Neural crest cell (in vitro differentiated cells): ENCODE measurements at regions not wholly inside any gene's neighbourhood (a gene's known extent, or its start where the extent isn't known, plus 50 kb on each side); places are given as distances from the start of the nearest gene placed in this dataset.

Experiments
- DNase-seq: peaks from one replicate; pipeline ENCODE4 v3.0.0; 2021; ENCODE audit warnings: low read depth, mixed read lengths, low spot score
- H3K27ac Mint-ChIP-seq: one replicate; pipeline ENCODE4 v1.8.0; 2021; ENCODE audit warnings: mild to moderate bottlenecking, mixed read lengths; ENCODE audit not compliant: unreplicated experiment
- H3K27me3 Mint-ChIP-seq: 2 replicates; pipeline ENCODE4 v1.8.0; 2021; ENCODE audit warnings: low read depth, mild to moderate bottlenecking, mixed read lengths
- H3K36me3 Mint-ChIP-seq: 2 replicates; pipeline ENCODE4 v1.8.0; 2021; ENCODE audit warnings: low read depth, mild to moderate bottlenecking, mixed read lengths
- H3K4me1 Mint-ChIP-seq: 2 replicates; pipeline ENCODE4 v1.8.0; 2021; ENCODE audit warnings: mixed read lengths
- H3K4me3 Mint-ChIP-seq: one replicate; pipeline ENCODE4 v1.8.0; 2021; ENCODE audit warnings: mild to moderate bottlenecking, mixed read lengths
- H3K9me3 Mint-ChIP-seq: 2 replicates; pipeline ENCODE4 v1.8.0; 2021; ENCODE audit warnings: mixed read lengths
- TF ChIP-seq, protein P1 (sequence below): fragments of 200-600 bp; sonication (generic); conservative IDR thresholded peaks from 2 replicates; pipeline ENCODE4 v1.5.0; 2021; ENCODE audit warnings: antibody characterized with exemption, mild to moderate bottlenecking

DNA sequence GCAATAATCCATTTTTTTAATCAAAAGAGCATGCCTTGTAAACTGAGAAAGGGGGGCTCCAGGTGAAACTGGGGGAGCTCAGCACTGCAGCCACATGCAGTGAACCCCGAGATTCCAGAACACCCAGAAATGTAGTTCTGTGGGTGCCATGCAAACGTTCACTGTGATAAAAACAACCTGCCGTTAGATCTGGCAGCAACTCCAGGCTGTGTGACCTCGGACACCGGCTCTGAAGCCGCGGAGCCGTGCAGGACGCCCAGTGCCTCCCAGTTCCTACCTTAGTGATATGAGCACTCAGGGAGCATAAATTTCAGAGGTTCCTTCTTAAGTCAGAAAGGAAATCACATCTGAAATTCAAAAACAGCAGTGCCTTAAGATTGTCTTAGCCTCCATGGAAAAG, 85.4 kb upstream of the THBS2 start:
- TF ChIP-seq, protein P1, sequence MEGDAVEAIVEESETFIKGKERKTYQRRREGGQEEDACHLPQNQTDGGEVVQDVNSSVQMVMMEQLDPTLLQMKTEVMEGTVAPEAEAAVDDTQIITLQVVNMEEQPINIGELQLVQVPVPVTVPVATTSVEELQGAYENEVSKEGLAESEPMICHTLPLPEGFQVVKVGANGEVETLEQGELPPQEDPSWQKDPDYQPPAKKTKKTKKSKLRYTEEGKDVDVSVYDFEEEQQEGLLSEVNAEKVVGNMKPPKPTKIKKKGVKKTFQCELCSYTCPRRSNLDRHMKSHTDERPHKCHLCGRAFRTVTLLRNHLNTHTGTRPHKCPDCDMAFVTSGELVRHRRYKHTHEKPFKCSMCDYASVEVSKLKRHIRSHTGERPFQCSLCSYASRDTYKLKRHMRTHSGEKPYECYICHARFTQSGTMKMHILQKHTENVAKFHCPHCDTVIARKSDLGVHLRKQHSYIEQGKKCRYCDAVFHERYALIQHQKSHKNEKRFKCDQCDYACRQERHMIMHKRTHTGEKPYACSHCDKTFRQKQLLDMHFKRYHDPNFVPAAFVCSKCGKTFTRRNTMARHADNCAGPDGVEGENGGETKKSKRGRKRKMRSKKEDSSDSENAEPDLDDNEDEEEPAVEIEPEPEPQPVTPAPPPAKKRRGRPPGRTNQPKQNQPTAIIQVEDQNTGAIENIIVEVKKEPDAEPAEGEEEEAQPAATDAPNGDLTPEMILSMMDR, result no peak
- H3K9me3 Mint-ChIP-seq, result peaks cover 2% of the 10 kb centered on the region
- H3K4me1 Mint-ChIP-seq, result no peaks in the 10 kb centered on the region
- no peaks in the 10 kb centered on the region for H3K27me3 Mint-ChIP-seq
- DNase-seq, result no peak
- H3K27ac Mint-ChIP-seq, result no peak overlapping the region
- H3K36me3 Mint-ChIP-seq, result no peaks in the 10 kb centered on the region
- no peak overlapping the region for H3K4me3 Mint-ChIP-seq

DNA sequence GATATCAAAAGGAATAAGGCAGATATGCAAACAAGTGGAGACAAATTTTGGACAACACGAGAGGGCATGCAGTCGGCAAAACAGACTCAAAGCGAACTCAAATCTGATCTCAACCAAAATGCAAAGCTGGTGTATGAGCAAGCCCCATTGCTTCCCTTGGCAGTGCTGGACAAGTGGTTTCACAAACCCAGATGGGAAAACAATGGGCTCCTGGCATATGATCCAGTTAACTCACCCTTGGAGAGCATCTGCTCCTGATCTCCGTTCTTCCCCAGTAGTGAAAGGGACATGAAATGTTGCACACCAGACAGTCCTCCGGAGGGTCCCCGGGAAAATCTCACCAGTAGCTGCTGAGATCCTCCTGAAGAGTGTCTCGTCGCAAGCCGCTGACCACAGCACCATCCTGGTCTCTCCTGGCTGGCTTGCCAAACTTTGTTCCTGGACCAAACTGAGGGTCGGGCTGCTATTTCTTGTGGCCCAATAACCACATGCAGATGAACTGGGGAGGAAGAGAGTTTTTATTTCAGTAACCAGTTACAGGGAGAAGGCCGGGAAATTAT, 84.3 kb upstream of the THBS2 start:
- H3K36me3 Mint-ChIP-seq, result no peaks in the 10 kb centered on the region
- H3K27me3 Mint-ChIP-seq, result no peaks in the 10 kb centered on the region
- H3K27ac Mint-ChIP-seq, result no peak overlapping the region
- no peak for DNase-seq
- TF ChIP-seq, protein P1, result no peak
- H3K4me3 Mint-ChIP-seq, result no peak overlapping the region
- H3K4me1 Mint-ChIP-seq, result no peaks in the 10 kb centered on the region
- peaks cover 2% of the 10 kb centered on the region for H3K9me3 Mint-ChIP-seq

DNA sequence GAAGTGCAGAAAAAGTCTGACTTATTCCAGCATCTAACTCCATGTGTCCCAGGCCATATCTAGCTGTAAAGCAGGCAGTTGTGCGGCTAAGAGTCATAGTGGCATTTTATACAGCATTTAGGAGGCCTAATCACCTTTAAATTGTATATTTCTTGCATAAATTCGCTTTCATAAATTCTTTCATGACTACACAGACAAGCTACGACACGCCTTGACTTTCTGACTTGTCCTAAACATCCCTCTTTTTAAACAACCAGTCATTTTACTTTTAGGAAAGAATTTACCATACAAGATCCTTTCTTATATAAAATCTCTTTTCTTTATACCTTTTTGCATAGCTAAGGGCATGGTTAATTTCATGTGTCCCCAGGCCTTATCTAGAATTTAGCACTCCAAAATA, 81.7 kb upstream of the THBS2 start:
- Mint-ChIP-seq H3K27me3 (no peaks in the 10 kb centered on the region), H3K4me1 (no peaks in the 10 kb centered on the region), H3K27ac (no peak overlapping the region), H3K4me3 (no peak overlapping the region), H3K36me3 (no peaks in the 10 kb centered on the region), H3K9me3 (no peaks in the 10 kb centered on the region)
- no peak for DNase-seq
- TF ChIP-seq, protein P1, result no peak

DNA sequence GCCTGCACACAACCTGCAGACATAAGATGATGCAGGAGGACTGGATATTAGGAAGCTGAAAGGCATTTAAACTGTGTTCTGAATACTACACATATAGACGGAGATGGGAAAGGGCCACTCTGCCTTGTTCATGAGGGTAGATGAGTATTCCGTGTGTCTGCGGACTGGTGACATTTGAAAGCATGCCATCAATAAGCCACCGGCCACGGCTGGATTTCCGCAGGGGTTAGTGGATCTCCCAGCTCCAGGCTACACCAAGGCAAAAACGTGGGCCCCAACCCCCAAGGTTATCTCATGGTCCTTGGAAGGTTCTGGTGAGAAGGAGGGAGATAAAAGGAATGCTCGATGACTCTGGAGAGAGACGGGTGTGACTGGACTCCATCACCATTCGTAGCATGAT, 78.6 kb upstream of the THBS2 start:
- Mint-ChIP-seq H3K4me3 (no peak overlapping the region), H3K27ac (no peak overlapping the region), H3K27me3 (no peaks in the 10 kb centered on the region), H3K9me3 (no peaks in the 10 kb centered on the region), H3K4me1 (no peaks in the 10 kb centered on the region), H3K36me3 (no peaks in the 10 kb centered on the region)
- DNase-seq, result no peak
- TF ChIP-seq, protein P1, result no peak

DNA sequence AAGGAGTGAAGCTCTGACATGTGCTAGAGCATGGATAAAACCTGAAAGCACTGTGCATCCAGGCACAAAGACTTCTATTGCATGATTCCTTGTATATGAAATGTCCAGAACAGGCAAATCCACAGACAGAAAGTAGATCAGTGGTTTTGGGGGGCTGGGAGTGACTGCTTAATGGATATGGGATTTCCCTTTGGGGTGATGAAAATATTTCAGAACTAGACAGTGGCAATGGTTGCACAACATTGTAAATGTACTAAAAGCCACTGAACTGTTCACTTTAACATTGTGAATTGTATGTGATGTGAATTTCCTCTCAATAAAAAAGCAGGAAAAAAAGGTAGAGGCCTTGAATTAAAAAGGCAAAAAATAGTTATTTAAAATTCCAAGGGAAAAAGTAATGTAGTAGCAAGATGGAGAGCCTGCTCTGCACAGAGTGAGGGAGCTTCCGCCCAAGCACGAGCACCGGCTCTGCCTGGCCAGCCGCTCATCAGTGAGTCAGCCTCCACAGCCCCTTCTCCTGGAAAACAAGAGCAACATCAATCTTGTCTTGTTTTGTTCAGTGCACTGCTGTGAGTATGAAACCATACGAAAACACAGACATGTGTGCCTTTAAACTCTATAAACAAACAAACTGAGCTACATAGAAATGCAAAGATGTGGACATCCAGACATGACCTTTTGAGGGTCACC, 74.6 kb upstream of the THBS2 start:
- no peak for DNase-seq
- Mint-ChIP-seq H3K27ac (no peak overlapping the region), H3K9me3 (no peaks in the 10 kb centered on the region), H3K4me1 (no peaks in the 10 kb centered on the region), H3K4me3 (no peak overlapping the region), H3K27me3 (no peaks in the 10 kb centered on the region), H3K36me3 (no peaks in the 10 kb centered on the region)
- TF ChIP-seq, protein P1, result no peak
